ENCODE measurements at regions not wholly inside any gene's neighbourhood (a gene's known extent, or its start where the extent isn't known, plus 50 kb on each side); places are given as distances from the start of the nearest gene placed in this dataset.

DNA sequence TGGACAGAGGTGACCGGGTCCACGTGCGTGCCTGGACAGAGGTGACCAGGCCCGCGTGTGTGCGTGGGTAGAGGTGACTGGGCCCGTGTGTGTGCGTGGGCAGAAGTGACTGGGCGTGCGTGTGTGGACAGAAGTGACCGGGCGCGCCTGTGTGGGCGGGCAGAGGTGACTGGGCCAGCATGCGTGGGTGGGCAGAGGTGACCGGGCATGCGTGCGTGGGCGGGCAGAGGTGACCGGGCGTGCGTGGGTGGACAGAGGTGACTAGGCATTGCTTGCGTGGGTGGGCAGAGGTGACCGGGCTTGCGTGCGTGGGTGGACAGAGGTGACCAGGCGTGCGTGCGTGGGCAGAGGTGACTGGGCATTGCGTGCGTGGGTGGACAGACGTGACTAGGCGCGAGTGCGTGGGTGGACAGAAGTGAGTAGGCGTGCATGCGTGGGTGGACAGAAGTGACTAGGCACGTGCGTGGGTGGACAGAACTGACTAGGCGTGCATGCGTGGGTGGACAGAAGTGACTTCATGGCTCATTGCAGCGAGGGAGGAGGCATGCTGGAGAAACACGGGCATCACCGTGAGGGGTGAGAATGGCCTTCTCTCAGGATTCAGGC, 254.1 kb upstream of the IRX4 start (continued):
- TF ChIP-seq, protein P1, sequence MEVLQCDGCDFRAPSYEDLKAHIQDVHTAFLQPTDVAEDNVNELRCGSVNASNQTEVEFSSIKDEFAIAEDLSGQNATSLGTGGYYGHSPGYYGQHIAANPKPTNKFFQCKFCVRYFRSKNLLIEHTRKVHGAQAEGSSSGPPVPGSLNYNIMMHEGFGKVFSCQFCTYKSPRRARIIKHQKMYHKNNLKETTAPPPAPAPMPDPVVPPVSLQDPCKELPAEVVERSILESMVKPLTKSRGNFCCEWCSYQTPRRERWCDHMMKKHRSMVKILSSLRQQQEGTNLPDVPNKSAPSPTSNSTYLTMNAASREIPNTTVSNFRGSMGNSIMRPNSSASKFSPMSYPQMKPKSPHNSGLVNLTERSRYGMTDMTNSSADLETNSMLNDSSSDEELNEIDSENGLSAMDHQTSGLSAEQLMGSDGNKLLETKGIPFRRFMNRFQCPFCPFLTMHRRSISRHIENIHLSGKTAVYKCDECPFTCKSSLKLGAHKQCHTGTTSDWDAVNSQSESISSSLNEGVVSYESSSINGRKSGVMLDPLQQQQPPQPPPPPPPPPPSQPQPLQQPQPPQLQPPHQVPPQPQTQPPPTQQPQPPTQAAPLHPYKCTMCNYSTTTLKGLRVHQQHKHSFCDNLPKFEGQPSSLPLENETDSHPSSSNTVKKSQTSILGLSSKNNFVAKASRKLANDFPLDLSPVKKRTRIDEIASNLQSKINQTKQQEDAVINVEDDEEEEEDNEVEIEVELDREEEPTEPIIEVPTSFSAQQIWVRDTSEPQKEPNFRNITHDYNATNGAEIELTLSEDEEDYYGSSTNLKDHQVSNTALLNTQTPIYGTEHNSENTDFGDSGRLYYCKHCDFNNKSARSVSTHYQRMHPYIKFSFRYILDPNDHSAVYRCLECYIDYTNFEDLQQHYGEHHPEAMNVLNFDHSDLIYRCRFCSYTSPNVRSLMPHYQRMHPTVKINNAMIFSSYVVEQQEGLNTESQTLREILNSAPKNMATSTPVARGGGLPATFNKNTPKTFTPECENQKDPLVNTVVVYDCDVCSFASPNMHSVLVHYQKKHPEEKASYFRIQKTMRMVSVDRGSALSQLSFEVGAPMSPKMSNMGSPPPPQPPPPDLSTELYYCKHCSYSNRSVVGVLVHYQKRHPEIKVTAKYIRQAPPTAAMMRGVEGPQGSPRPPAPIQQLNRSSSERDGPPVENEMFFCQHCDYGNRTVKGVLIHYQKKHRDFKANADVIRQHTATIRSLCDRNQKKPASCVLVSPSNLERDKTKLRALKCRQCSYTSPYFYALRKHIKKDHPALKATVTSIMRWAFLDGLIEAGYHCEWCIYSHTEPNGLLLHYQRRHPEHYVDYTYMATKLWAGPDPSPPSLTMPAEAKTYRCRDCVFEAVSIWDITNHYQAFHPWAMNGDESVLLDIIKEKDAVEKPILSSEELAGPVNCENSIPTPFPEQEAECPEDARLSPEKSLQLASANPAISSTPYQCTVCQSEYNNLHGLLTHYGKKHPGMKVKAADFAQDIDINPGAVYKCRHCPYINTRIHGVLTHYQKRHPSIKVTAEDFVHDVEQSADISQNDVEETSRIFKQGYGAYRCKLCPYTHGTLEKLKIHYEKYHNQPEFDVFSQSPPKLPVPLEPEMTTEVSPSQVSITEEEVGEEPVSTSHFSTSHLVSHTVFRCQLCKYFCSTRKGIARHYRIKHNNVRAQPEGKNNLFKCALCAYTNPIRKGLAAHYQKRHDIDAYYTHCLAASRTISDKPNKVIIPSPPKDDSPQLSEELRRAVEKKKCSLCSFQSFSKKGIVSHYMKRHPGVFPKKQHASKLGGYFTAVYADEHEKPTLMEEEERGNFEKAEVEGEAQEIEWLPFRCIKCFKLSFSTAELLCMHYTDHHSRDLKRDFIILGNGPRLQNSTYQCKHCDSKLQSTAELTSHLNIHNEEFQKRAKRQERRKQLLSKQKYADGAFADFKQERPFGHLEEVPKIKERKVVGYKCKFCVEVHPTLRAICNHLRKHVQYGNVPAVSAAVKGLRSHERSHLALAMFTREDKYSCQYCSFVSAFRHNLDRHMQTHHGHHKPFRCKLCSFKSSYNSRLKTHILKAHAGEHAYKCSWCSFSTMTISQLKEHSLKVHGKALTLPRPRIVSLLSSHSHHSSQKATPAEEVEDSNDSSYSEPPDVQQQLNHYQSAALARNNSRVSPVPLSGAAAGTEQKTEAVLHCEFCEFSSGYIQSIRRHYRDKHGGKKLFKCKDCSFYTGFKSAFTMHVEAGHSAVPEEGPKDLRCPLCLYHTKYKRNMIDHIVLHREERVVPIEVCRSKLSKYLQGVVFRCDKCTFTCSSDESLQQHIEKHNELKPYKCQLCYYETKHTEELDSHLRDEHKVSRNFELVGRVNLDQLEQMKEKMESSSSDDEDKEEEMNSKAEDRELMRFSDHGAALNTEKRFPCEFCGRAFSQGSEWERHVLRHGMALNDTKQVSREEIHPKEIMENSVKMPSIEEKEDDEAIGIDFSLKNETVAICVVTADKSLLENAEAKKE (CRISPR knock-in tag; IDR thresholded peaks at IDR 0.05): no peak
- TF ChIP-seq STAT1 (IDR thresholded peaks at IDR 0.05; ENCODE audit: unreplicated experiment) (no peak), JUNB (IDR thresholded peaks at IDR 0.05; ENCODE audit: unreplicated experiment) (no peak), ZNF331 (CRISPR knock-in tag; IDR thresholded peaks at IDR 0.05; ENCODE audit: low read depth) (no peak), EZH2phosphoT487 (IDR thresholded peaks at IDR 0.05; ENCODE audit: unreplicated experiment) (no peak)
- TF ChIP-seq, protein P2, sequence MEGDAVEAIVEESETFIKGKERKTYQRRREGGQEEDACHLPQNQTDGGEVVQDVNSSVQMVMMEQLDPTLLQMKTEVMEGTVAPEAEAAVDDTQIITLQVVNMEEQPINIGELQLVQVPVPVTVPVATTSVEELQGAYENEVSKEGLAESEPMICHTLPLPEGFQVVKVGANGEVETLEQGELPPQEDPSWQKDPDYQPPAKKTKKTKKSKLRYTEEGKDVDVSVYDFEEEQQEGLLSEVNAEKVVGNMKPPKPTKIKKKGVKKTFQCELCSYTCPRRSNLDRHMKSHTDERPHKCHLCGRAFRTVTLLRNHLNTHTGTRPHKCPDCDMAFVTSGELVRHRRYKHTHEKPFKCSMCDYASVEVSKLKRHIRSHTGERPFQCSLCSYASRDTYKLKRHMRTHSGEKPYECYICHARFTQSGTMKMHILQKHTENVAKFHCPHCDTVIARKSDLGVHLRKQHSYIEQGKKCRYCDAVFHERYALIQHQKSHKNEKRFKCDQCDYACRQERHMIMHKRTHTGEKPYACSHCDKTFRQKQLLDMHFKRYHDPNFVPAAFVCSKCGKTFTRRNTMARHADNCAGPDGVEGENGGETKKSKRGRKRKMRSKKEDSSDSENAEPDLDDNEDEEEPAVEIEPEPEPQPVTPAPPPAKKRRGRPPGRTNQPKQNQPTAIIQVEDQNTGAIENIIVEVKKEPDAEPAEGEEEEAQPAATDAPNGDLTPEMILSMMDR (conservative IDR thresholded peaks at IDR 0.05; ENCODE audit: low read depth in 2 of 2): no peak

DNA sequence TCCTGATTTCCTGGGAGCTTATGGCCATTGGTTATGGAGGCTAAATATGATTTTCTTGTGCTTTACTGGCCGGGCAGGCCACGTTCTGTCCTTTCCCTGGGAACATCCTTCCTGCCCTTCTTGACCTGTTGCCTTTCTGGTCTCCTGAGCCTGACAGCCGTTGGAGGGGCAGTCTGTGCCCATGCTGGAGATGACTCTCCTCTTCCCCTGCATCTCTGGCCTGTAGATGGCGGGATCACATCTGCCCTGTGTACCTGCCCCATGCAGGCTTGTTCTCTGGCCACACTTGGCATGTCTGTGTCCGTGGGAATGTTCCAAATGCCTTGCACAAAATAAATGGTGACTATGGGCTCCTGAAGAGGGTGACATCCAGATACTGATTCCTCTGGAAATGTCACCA, 253.1 kb upstream of the IRX4 start:
- H2AFZ ChIP-seq: no peak overlapping the region
- no peaks in the 10 kb centered on the region for H4K20me1 ChIP-seq (replicated peaks; ENCODE audit: insufficient read depth)
- no peaks in the 10 kb centered on the region for H3K4me1 ChIP-seq (ENCODE audit: insufficient read depth)
- no peak overlapping the region for H3K4me3 ChIP-seq
- H3K4me3 Mint-ChIP-seq: no peak overlapping the region
- H3K27ac ChIP-seq (ENCODE audit: low read depth): no peak overlapping the region
- H3K4me1 Mint-ChIP-seq: no peaks in the 10 kb centered on the region
- no peak overlapping the region for H3K4me2 ChIP-seq
- ATAC-seq (no peak), DNase-seq (ENCODE audit: low spot score) (no peak)
- H3K27me3 ChIP-seq (ENCODE audit: insufficient read depth): no peaks in the 10 kb centered on the region
- no peaks in the 10 kb centered on the region for H3K36me3 Mint-ChIP-seq (ENCODE audit: low read depth)
- peaks cover 2% of the 10 kb centered on the region; the same call in 2 of the 3 replicates for H3K9me3 Mint-ChIP-seq
- no peaks in the 10 kb centered on the region for H3K36me3 ChIP-seq (ENCODE audit: insufficient read depth)
- H3K27me3 Mint-ChIP-seq (ENCODE audit: insufficient read depth, low read depth, poor library complexity): peaks cover 15% of the 10 kb centered on the region
- no peaks in the 10 kb centered on the region for H3F3A ChIP-seq (replicated peaks; ENCODE audit: low read depth)
- H3K9me2 ChIP-seq (ENCODE audit: insufficient read depth): no peaks in the 10 kb centered on the region
- H3K79me2 ChIP-seq (replicated peaks; ENCODE audit: insufficient read depth): no peaks in the 10 kb centered on the region
- H3K27ac Mint-ChIP-seq: no peak overlapping the region
- no peak for TF ChIP-seq NANOG (IDR thresholded peaks at IDR 0.05; ENCODE audit: borderline replicate concordance)
- TF ChIP-seq, protein P1 (CRISPR knock-in tag; IDR thresholded peaks at IDR 0.05): no peak
- TF ChIP-seq EZH2 (IDR thresholded peaks at IDR 0.05; ENCODE audit: low read depth, unreplicated experiment): no peak

Measured in GM23338 (cell line).